Tibial nerve (tissue), 4 donors: ENCODE measurements at regions not wholly inside any gene's neighbourhood (a gene's known extent, or its start where the extent isn't known, plus 50 kb on each side); places are given as distances from the start of the nearest gene placed in this dataset.

ENCODE experiments used
- DNase-seq, 2 donors: peaks; one replicate each; pipeline ENCODE4 v3.0.0-alpha.2; 2019; ENCODE audit warnings: low spot score in 2 of 2
- H3K27ac ChIP-seq, 4 donors: fragments of 200-600 bp; sonication (generic) in 3 of 4; one replicate each; pipeline ENCODE4 v1.5.1; 2017 to 2019; ENCODE audit warnings: mild to moderate bottlenecking in 1 of 4
- H3K27me3 ChIP-seq, 2 donors: fragments of 200-600 bp; sonication (generic) in 1 of 2; one replicate each; pipeline versions ENCODE4 v1.5.1 to v1.6.0; 2017 to 2019
- H3K36me3 ChIP-seq, 3 donors: fragments of 200-600 bp; sonication (generic); one replicate each; pipeline ENCODE4 v1.5.1; 2018 to 2019
- H3K4me1 ChIP-seq, 4 donors: fragments of 200-600 bp; sonication (generic) in 3 of 4; one replicate each; pipeline ENCODE4 v1.5.1; 2017 to 2019
- H3K4me3 ChIP-seq, 4 donors: fragments of 200-600 bp; sonication (generic) in 3 of 4; one replicate each; pipeline ENCODE4 v1.5.1; 2017 to 2019; ENCODE audit warnings: mild to moderate bottlenecking in 1 of 4, moderate library complexity in 1 of 4
- H3K9me3 ChIP-seq, 4 donors: fragments of 200-600 bp; sonication (generic) in 3 of 4; one replicate each; pipeline ENCODE4 v1.5.1; 2017 to 2019
- EP300 ChIP-seq, 2 donors: sonication (generic); formaldehyde crosslinking; IDR thresholded peaks; one replicate each; pipeline ENCODE4 v1.6.1; 2017; ENCODE audit warnings: antibody characterized with exemption in 2 of 2, mild to moderate bottlenecking in 1 of 2
- POLR2A ChIP-seq, 2 donors: fragments of 450-650 bp; IDR thresholded peaks; one replicate each; pipeline ENCODE4 v1.6.1; 2017; ENCODE audit warnings: antibody characterized with exemption in 2 of 2, mild to moderate bottlenecking in 2 of 2, moderate library complexity in 2 of 2
- WGBS, 2 donors: methylation state at CpG; one replicate each; pipeline ENCODE4 v1.1.5; 2018; 5-methylcytosine and 5-hydroxymethylcytosine counted together
- TF ChIP-seq, protein P1 (sequence below), 5 experiments: fragments of 200-600 bp in 3 of 5; fragments of 450-650 bp in 2 of 5; sonication (generic) in 3 of 5; IDR thresholded peaks; one replicate each; pipeline ENCODE4 v1.5.1; 2016 to 2019; ENCODE audit warnings: antibody characterized with exemption in 5 of 5, mild to moderate bottlenecking in 3 of 5, moderate library complexity in 2 of 5

DNA sequence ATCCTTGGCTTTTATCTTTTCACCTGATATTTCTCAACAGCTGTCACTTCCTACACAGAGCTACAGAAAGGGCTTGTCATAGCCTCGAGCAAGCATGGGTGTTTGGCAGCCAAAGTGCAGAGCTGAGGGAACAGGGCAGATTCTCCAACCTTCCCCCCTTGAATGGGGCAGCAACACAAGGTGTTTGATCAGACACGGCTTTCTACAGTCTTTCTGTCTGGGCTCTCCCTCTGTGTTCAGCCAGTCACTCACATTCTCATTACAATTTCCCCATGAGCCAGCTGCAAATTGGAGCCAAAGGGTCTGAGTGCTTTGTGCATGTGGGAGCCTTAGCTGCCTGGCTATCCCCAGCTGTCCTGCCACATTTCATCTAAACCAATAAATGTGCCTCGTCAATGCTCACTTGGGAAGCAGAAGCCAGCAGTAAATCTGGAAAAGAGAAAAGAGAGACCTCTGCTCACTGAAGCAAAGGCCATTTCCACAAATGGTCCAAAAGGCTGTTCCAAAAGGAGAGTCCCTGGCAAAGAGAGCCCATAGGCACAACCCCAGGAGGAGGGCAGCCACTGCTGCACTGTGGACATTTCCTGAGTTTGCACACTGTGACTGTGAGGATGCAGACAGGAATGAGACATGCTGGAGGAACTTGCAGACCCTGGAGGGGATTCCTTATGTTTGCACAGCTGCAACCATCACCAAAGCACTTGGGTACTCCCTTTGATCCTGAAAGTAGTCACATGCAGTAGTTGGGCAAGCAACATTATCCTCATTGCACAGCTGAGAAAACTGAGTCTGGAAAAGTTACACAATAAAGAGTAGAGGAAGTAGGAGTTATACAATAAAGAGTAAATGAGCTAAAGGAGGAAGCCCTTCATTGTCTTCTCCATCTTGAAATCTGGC, 186.8 kb downstream of the FAM181B start:
- no peak overlapping the region for H3K4me3 ChIP-seq
- no peaks in the 10 kb centered on the region for H3K36me3 ChIP-seq
- TF ChIP-seq, protein P1, sequence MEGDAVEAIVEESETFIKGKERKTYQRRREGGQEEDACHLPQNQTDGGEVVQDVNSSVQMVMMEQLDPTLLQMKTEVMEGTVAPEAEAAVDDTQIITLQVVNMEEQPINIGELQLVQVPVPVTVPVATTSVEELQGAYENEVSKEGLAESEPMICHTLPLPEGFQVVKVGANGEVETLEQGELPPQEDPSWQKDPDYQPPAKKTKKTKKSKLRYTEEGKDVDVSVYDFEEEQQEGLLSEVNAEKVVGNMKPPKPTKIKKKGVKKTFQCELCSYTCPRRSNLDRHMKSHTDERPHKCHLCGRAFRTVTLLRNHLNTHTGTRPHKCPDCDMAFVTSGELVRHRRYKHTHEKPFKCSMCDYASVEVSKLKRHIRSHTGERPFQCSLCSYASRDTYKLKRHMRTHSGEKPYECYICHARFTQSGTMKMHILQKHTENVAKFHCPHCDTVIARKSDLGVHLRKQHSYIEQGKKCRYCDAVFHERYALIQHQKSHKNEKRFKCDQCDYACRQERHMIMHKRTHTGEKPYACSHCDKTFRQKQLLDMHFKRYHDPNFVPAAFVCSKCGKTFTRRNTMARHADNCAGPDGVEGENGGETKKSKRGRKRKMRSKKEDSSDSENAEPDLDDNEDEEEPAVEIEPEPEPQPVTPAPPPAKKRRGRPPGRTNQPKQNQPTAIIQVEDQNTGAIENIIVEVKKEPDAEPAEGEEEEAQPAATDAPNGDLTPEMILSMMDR (IDR thresholded peaks at IDR 0.05) = no peak
- TF ChIP-seq POLR2A (IDR thresholded peaks at IDR 0.05) = no peak
- TF ChIP-seq EP300 (IDR thresholded peaks at IDR 0.05) = peak; percentile 14 to 61
- no peak overlapping the region for H3K27ac ChIP-seq
- whole genome bisulfite sequencing, 2 donors = 11 to 15% methylated on average over 3 of the region's 3 CpGs
- no peaks in the 10 kb centered on the region for H3K9me3 ChIP-seq
- DNase-seq = peak in 1 of 2 donors; percentile 19
- no peaks in the 10 kb centered on the region for H3K27me3 ChIP-seq
- no peaks in the 10 kb centered on the region for H3K4me1 ChIP-seq

DNA sequence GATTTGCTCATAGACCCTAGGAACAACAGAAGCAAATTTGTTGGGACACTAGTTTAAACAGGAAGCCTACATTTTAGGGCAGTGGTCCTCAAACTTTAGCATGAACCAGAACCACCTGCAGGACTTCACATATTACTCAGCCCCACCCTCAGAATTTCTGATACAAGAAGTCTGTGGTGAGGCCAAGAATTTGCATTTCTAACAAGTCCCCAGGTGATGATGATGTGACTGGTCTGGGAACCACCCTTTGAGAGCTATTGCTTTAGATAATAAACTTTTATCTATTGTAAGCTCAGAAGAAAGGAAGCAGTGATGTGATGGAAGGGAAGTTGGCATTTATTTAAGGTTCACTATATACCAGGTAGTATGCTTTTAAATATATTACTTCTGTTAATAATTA, 194.0 kb downstream of the FAM181B start:
- H3K36me3 ChIP-seq = no peaks in the 10 kb centered on the region
- H3K27ac ChIP-seq = no peak overlapping the region
- no peak for DNase-seq
- no peaks in the 10 kb centered on the region for H3K9me3 ChIP-seq
- TF ChIP-seq, protein P1 (IDR thresholded peaks at IDR 0.05) = no peak
- no peak for TF ChIP-seq POLR2A (IDR thresholded peaks at IDR 0.05)
- no peak for TF ChIP-seq EP300 (IDR thresholded peaks at IDR 0.05)
- H3K4me3 ChIP-seq = no peak overlapping the region
- H3K4me1 ChIP-seq = no peaks in the 10 kb centered on the region
- H3K27me3 ChIP-seq = no peaks in the 10 kb centered on the region

DNA sequence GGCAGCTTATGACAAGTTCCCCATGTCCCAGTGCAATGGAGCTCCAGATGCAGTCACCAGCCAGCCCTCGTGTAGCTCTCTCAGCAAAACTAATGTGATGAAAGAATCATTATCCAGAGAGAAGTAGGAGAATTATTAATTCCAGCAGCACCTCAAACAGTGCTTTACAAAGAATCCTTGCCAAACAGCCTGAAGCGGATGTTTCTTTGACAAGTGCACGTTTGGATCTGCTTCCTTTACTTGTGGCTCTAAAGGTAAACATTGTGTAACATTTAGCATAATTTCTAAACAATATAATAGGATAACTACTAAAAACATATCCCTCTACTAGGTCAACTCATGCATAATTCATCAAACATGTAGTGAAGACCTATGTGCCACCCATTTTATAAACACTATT, 197.0 kb downstream of the FAM181B start:
- Histone ChIP-seq H3K9me3 (no peaks in the 10 kb centered on the region), H3K4me1 (no peaks in the 10 kb centered on the region), H3K27me3 (no peaks in the 10 kb centered on the region), H3K36me3 (no peaks in the 10 kb centered on the region), H3K4me3 (no peak overlapping the region), H3K27ac (no peak overlapping the region)
- no peak for TF ChIP-seq POLR2A (IDR thresholded peaks at IDR 0.05)
- TF ChIP-seq EP300 (IDR thresholded peaks at IDR 0.05) = no peak
- TF ChIP-seq, protein P1 (IDR thresholded peaks at IDR 0.05) = no peak
- 65 to 76% methylated on average over 3 of the region's 3 CpGs for WGBS, 2 donors
- no peak for DNase-seq

DNA sequence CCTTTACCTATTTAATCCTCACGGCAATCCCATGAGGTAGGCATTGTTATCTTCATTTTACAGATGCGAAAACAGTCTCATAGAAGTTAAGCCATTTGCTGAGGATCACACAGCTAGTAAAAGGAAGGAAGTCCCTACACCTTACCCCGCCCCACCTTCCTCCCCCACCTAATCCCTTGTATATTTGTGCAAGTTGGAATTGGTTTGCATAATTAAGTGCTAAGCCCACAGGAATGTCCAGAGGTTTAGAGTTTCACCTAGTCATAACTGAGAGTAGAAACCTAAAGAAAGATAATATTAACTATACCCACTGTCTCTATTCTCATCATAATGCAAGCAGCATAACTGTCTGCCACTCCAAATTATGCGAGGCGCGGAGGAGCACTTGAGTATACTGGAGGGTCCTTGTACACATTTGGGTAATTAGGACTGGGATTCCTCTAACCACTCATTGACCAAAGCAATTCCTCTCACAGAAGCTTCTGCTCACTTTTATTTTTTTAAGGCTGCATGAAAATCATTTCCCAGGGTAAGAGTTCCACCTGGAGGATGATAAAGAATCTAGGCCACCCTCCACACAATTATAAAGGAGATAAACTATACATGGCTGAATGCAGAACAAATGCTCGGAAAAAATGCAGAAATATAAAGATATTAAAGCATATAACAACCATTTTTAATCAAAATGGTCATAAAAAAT, 199.9 kb downstream of the FAM181B start:
- Histone ChIP-seq H3K36me3 (no peaks in the 10 kb centered on the region), H3K27me3 (no peaks in the 10 kb centered on the region), H3K4me3 (no peak overlapping the region), H3K4me1 (no peaks in the 10 kb centered on the region), H3K9me3 (no peaks in the 10 kb centered on the region), H3K27ac (no peak overlapping the region)
- WGBS, 2 donors = 68 to 69% methylated on average over 7 of the region's 7 CpGs
- TF ChIP-seq POLR2A (IDR thresholded peaks at IDR 0.05) (no peak), EP300 (IDR thresholded peaks at IDR 0.05) (no peak)
- TF ChIP-seq, protein P1 (IDR thresholded peaks at IDR 0.05) = no peak
- no peak for DNase-seq

DNA sequence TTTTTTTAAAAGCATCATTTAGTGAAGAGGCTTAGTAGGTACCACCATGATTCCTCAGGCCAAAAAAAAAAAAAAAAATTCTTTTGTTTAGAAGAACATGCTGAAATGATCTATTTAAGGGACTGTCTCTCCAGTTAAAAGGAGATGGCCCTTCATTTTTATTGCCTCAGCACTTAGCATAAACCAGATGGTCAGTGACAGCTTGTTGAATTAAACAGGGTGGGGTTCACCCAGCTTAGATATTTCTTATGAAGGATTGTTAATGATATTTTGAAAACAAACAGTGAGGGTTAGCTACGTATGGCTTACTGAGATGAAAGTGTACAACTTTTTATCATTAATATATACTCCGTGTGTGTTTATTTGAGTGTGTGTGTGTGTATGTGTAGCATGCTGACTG, 203.7 kb downstream of the FAM181B start:
- Histone ChIP-seq H3K4me1 (no peaks in the 10 kb centered on the region), H3K4me3 (no peak overlapping the region), H3K36me3 (no peaks in the 10 kb centered on the region), H3K27me3 (no peaks in the 10 kb centered on the region), H3K27ac (no peak overlapping the region), H3K9me3 (no peaks in the 10 kb centered on the region)
- no peak for TF ChIP-seq POLR2A (IDR thresholded peaks at IDR 0.05)
- no peak for TF ChIP-seq EP300 (IDR thresholded peaks at IDR 0.05)
- WGBS, 2 donors = 64 to 74% methylated on average over 2 of the region's 2 CpGs
- no peak for DNase-seq
